SHP77 treated with DMSO at 0.1 percent for 48 hours (cell line): ENCODE measurements at regions not wholly inside any gene's neighbourhood (a gene's known extent, or its start where the extent isn't known, plus 50 kb on each side); places are given as distances from the start of the nearest gene placed in this dataset.
"Not testable (repeated sequence)": the region's sequence is repeated elsewhere in the genome, so short reads cannot be mapped to it uniquely, and the experiment has no call there.

ENCODE experiments used
- DNase-seq: peaks from one replicate; lab custom pipeline; 2025; lab: John Stamatoyannopoulos, UW

GRCh38 chr2:89756616-89757015, 1065.1 kb downstream of the RPIA start:
- DNase-seq = not testable (repeated sequence)

GRCh38 chr2:89758332-89759026, 1067.0 kb downstream of the RPIA start:
- not testable (repeated sequence) for DNase-seq

- DNase-seq = not testable (repeated sequence)
Measured at GRCh38 chr2:89760762-89761161, 1069.3 kb downstream of the RPIA start.

- not testable (repeated sequence) for DNase-seq
Measured at GRCh38 chr2:89761171-89761570, 1069.7 kb downstream of the RPIA start.

GRCh38 chr2:89761863-89762262, 1070.4 kb downstream of the RPIA start:
- not testable (repeated sequence) for DNase-seq

DNA sequence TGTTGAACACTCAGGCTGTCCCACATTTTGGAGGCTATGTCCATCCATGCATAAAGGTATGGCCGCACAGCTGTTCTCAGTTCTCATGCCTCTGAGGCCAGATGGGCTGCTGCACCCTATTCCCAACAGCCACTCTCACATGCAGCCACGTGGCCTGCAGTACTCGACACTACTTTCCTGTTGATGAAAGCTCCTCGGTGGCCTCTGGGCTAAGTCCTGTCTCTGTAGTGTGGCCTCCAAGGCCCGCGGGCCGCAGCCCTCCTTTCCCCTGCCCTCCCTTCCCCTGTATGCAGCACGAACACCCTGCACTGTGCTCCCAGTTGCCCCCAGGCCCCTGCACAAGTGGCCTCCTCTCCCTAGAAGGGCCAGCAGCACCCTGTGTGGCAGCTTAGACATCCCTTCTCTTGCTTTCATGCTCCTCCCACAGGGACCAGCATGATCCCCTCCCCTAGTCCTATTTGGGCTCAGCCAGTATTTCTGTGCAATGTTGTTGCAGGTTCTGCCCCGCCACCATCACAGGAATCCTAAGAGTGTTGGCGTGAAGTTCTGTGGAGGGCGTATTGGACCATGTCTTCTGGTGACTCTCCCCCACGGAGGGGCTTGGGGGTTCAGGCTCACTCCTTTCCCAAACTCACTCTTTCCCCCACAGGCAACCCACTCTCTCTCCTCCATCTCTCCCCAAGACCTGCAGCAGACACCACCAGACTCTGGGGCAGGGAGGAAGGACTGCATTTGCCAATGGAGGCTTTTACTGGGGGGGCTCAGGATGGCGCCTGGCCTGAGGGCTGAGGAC, 1071.2 kb downstream of the RPIA start:
- DNase-seq = not testable (repeated sequence)

DNA sequence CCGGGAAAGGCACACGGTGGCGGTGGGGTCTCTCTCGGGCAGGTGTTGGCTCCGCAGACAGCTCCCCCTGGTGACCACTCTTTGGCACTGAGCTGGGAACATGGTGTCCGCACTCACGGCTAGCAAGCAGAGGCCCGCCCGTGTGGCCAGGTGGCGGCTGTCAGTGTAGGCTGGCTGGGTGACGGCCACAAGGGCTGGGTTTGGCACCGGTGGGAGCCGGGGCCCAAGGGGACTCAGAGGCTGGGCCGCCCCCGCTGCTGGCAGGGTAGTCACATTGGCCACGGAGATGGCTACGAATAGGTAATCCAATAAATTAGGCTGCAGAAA, 1071.7 kb downstream of the RPIA start:
- DNase-seq = no peak

- DNase-seq = no peak
Measured at GRCh38 chr2:89763581-89764485, 1072.4 kb downstream of the RPIA start.

GRCh38 chr2:89764571-89765360, 1073.3 kb downstream of the RPIA start:
- not testable (repeated sequence) for DNase-seq

DNA sequence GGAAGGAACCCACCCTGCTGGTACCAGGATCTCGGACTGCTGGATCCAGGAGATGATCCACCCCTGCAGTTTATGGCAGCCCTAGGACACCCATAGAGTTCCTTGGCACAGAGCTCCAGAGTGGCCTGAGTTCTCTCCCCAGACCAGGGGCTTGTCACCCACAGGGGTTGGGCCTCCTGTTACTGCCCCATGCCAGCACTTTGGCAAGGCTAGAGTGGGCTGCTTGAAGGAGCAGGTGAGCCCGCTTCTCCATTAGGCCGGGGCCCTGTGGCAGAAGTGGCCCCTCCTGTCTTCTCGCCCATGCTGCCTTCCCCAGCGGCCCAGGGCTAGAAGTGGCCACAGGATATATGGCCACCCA, 1073.9 kb downstream of the RPIA start:
- DNase-seq = not testable (repeated sequence)

GRCh38 chr2:89766141-89766990, 1074.9 kb downstream of the RPIA start:
- not testable (repeated sequence) for DNase-seq

DNA sequence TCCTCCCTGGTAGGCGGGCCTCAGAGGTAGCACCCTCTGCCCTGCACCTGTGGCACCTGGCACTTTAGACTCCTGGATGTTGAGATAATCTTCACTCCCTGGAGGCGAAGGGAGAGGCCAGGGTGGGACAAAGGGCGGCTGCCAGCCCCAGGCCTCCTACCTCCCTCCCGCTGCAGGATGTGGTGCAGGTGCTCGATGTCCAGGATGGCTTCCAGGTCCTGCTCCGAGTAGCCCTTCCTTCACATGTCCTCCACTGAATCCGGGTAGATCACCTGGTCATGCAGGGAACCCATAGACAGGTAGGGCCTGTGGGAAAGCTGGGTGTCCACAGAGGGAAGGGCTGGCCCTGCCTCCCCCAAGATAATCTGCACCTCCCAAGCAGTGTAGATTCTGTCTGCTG, 1075.6 kb downstream of the RPIA start:
- not testable (repeated sequence) for DNase-seq

DNA sequence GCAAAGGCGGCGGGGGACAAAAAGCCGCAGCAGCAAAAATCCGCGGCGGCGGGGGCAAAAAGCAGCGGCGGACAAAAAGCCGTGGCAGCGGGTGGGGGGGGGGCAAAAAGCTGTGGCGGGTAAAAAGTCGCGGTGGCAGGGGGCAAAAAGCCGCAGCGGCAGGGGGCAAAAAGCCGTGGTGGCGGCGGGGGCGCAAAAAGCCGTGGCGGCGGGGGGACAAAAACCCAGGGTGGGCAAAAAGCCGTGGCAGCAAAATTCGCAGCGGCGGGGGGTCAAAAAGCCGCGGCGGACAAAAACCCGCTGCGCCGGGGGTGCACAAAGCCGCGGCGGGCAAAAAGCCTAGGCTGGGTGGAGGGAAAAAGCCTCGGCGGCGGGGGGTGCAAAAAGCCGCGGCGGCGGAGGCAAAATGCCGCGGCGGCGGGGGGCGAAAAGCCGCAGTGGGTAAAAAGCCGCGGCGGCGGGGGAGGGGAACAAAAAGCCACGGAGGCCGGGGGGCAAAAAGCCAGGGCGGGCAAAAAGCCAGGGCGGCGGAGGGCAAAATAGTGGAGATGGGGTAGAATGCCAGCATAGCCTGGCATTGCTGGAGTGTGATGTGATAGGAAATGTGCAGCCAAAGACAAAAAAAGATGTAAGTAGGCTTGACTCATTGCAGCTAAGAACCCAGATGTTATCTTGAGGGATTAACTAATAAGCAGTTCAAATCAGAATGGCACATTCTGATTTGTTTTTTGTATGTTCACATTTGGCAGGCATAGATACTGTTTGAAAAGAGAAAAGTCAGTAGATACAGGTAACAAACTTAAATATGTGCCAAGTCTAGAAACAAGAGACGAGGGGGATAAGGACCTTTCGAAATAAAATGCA, 1076.3 kb downstream of the RPIA start:
- no peak for DNase-seq

GRCh38 chr2:89775885-89776284, 1084.4 kb downstream of the RPIA start:
- no peak for DNase-seq

DNA sequence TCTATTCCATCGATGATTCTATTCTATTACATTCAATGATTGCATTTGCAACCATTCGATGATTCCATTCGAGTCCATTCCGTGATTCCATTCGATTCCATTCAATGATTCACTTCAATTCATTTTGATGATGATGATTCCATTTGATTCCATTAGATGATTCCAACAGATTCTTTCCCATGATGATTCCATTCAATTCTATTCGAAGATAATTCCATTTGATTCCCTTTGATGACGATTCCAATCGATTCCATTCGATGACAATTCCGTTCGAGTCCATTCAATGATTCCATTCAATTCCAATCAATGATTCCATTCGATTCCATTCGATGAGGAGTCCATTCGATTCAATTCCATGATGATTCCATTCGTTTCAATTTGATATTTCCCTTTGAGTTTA, 1088.8 kb downstream of the RPIA start:
- no peak for DNase-seq

- DNase-seq = no peak
Measured at GRCh38 chr2:89781962-89782361, 1090.5 kb downstream of the RPIA start.

DNA sequence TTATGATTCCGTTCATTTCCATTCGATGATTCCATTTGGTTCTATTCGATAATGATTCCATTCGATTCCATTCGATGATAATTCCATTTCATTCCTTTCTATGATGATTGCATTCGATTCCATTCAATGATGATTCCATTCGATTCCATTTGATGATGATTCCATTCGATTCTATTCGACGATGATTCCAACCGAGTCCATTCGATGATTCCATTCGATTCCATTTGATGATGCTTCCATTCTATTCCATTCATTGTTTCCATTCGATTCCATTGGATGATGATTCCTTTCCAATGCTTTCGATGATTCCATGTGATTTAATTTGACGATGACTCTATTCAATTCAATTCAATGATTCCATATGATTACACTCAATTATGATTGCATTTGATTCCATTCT, 1093.5 kb downstream of the RPIA start:
- no peak for DNase-seq

- DNase-seq = not testable (repeated sequence)
Measured at GRCh38 chr2:89785528-89785927, 1094.1 kb downstream of the RPIA start.

DNA sequence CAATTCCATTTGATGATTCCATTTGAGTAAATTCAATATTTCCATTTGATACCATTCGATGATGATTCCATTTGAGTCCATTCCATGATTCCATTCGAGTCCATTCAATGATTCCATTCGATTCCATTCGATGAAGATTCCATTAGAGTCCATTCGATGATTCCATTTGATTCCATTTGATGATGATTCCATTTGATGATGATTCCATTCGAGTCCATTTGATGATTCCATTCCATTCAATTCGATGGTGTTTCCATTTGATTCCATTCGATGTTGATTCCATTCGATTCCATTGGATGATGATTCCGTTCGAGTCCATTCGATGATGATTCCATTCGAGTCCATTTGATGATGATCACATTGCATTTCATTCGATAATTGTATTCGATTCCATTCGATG, 1095.2 kb downstream of the RPIA start:
- DNase-seq = not testable (repeated sequence)

DNA sequence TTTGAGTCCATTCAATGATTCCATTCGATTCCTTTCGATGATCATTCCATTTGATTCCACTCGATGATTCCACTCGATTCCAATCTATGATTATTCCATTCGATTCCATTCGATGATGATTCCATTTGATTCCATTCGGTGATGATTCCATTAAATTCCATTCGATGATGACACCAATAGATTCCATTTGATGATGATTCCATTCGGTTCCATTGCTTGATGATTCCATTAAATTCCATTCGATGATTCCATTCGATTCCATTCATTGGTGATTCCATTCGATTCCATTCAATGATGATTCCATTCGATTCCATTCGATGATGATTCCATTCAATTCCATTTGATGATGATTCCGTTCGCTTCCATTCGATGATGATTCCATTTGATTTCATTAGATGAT, 1104.1 kb downstream of the RPIA start:
- not testable (repeated sequence) for DNase-seq
